BLaER1 treated with 17β-estradiol and CSF1 and Interleukin-3, amounts not matched to agents 10 nM and 100 nM (cell line): ENCODE measurements at regions not wholly inside any gene's neighbourhood (a gene's known extent, or its start where the extent isn't known, plus 50 kb on each side); places are given as distances from the start of the nearest gene placed in this dataset.
"Not testable (repeated sequence)": the region's sequence is repeated elsewhere in the genome, so short reads cannot be mapped to it uniquely, and the experiment has no call there.

Experiments used
- H3K27ac ChIP-seq, 11 experiments: shearing (Covaris generic); formaldehyde crosslinking; 2 replicates each; pipeline ENCODE4 v1.8.1; 2022
- H3K27me3 ChIP-seq, 11 experiments: shearing (Covaris generic); formaldehyde crosslinking; 2 replicates each; pipeline ENCODE4 v1.8.1; 2022
- H3K36me3 ChIP-seq, 11 experiments: shearing (Covaris generic); formaldehyde crosslinking; 2 replicates each; pipeline ENCODE4 v1.8.1; 2022
- H3K4me1 ChIP-seq, 10 experiments: shearing (Covaris generic); formaldehyde crosslinking; 2 replicates each; pipeline ENCODE4 v1.8.1; 2022
- H3K4me2 ChIP-seq, 11 experiments: shearing (Covaris generic); formaldehyde crosslinking; 2 replicates each; pipeline ENCODE4 v1.8.1; 2022
- H3K4me3 ChIP-seq, 10 experiments: shearing (Covaris generic); formaldehyde crosslinking; 2 replicates each; pipeline ENCODE4 v1.8.1; 2022
- H3K9ac ChIP-seq, 11 experiments: shearing (Covaris generic); formaldehyde crosslinking; 2 replicates each; pipeline ENCODE4 v1.8.1; 2022
- H3K9me3 ChIP-seq, 11 experiments: shearing (Covaris generic); formaldehyde crosslinking; replicated peaks in 1 of 11; 2 replicates each; pipeline ENCODE4 v1.8.1; 2022
- H4K20me1 ChIP-seq, 11 experiments: shearing (Covaris generic); formaldehyde crosslinking; 2 replicates each; pipeline ENCODE4 v1.8.1; 2022
- Cebpa-rat ChIP-seq, 11 experiments: shearing (Covaris generic); IDR thresholded peaks; 2 replicates each; pipeline ENCODE4 v1.8.1; 2022

GRCh38 chr1:81201779-81202178, 599.0 kb upstream of the ADGRL2 start:
- Histone ChIP-seq H3K9me3 (no peaks in the 10 kb centered on the region), H4K20me1 (no peaks in the 10 kb centered on the region), H3K36me3 (no peaks in the 10 kb centered on the region), H3K27me3 (no peaks in the 10 kb centered on the region), H3K9ac (no peak overlapping the region), H3K4me3 (no peak overlapping the region), H3K4me2 (no peak overlapping the region), H3K27ac (no peak overlapping the region), H3K4me1 (no peaks in the 10 kb centered on the region)
- no peak for TF ChIP-seq Cebpa-rat (IDR thresholded peaks at IDR 0.05)

- no peak overlapping the region for H3K9ac ChIP-seq
- no peaks in the 10 kb centered on the region for H3K9me3 ChIP-seq
- H4K20me1 ChIP-seq: no peaks in the 10 kb centered on the region
- H3K4me3 ChIP-seq: no peak overlapping the region
- no peaks in the 10 kb centered on the region for H3K27me3 ChIP-seq
- no peak overlapping the region for H3K27ac ChIP-seq
- TF ChIP-seq Cebpa-rat (IDR thresholded peaks at IDR 0.05): no peak
- no peaks in the 10 kb centered on the region for H3K4me1 ChIP-seq
- no peaks in the 10 kb centered on the region for H3K36me3 ChIP-seq
- H3K4me2 ChIP-seq: no peak overlapping the region
Measured at GRCh38 chr1:81197591-81197990, 603.1 kb upstream of the ADGRL2 start.

GRCh38 chr1:81192647-81193642, 607.8 kb upstream of the ADGRL2 start:
- H3K27me3 ChIP-seq: no peaks in the 10 kb centered on the region
- no peak for TF ChIP-seq Cebpa-rat (IDR thresholded peaks at IDR 0.05)
- H3K36me3 ChIP-seq: no peaks in the 10 kb centered on the region
- no peak overlapping the region for H3K27ac ChIP-seq
- no peaks in the 10 kb centered on the region for H3K4me1 ChIP-seq
- H4K20me1 ChIP-seq: no peaks in the 10 kb centered on the region
- no peak overlapping the region for H3K9ac ChIP-seq
- H3K4me2 ChIP-seq: no peak overlapping the region
- H3K4me3 ChIP-seq: no peak overlapping the region
- no peaks in the 10 kb centered on the region for H3K9me3 ChIP-seq

GRCh38 chr1:81190003-81190402, 610.7 kb upstream of the ADGRL2 start:
- Histone ChIP-seq H3K9ac (no peak overlapping the region), H3K4me2 (no peak overlapping the region), H3K4me3 (no peak overlapping the region), H3K27ac (no peak overlapping the region), H3K9me3 (no peaks in the 10 kb centered on the region), H3K27me3 (no peaks in the 10 kb centered on the region), H3K36me3 (no peaks in the 10 kb centered on the region), H4K20me1 (no peaks in the 10 kb centered on the region), H3K4me1 (0 out of 20 replicates have a peak, but pooled peaks cover 0 to 4% (median 0%) of the 10 kb centered on the region in 10 experiments)
- no peak for TF ChIP-seq Cebpa-rat (IDR thresholded peaks at IDR 0.05)

GRCh38 chr1:81187635-81188034, 613.1 kb upstream of the ADGRL2 start:
- Histone ChIP-seq H3K4me1 (peaks cover 0 to 16% (median 11%) of the 10 kb centered on the region in 10 experiments; a peak in 12 of 20 replicates), H3K9ac (no peak overlapping the region), H3K9me3 (0 out of 22 replicates have a peak, but pooled peaks cover 0 to 4% (median 0%) of the 10 kb centered on the region in 11 experiments), H3K27ac (no peak overlapping the region), H3K4me3 (no peak overlapping the region), H3K36me3 (no peaks in the 10 kb centered on the region), H4K20me1 (no peaks in the 10 kb centered on the region), H3K27me3 (no peaks in the 10 kb centered on the region), H3K4me2 (no peak overlapping the region)
- TF ChIP-seq Cebpa-rat (IDR thresholded peaks at IDR 0.05): no peak

GRCh38 chr1:81186261-81186660, 614.5 kb upstream of the ADGRL2 start:
- peaks cover 0 to 11% (median 6%) of the 10 kb centered on the region in 11 experiments; a peak in 12 of 22 replicates for H3K9me3 ChIP-seq
- H3K4me2 ChIP-seq: no peak overlapping the region
- no peak for TF ChIP-seq Cebpa-rat (IDR thresholded peaks at IDR 0.05)
- no peaks in the 10 kb centered on the region for H4K20me1 ChIP-seq
- no peaks in the 10 kb centered on the region for H3K36me3 ChIP-seq
- no peak overlapping the region for H3K4me3 ChIP-seq
- H3K9ac ChIP-seq: no peak overlapping the region
- peaks cover 0 to 19% (median 12%) of the 10 kb centered on the region in 10 experiments; a peak in 12 of 20 replicates for H3K4me1 ChIP-seq
- H3K27ac ChIP-seq: no peak overlapping the region
- no peaks in the 10 kb centered on the region for H3K27me3 ChIP-seq

GRCh38 chr1:81183553-81183952, 617.2 kb upstream of the ADGRL2 start:
- Histone ChIP-seq H3K4me3 (no peak overlapping the region; a peak in 2 of 20 replicates), H3K27ac (peak overlapping the region in 2 of 11 experiments; percentile 20 to 21; a peak in 2 of 22 replicates), H3K4me2 (peak overlapping the region; percentile 35 to 84 (median 49)), H3K9ac (peak overlapping the region in 1 of 11 experiments; percentile 4; a peak in 1 of 22 replicates), H3K36me3 (no peaks in the 10 kb centered on the region), H3K9me3 (peaks cover 0 to 24% (median 13%) of the 10 kb centered on the region in 11 experiments; a peak in 15 of 22 replicates), H3K4me1 (peaks cover 0 to 19% (median 12%) of the 10 kb centered on the region in 10 experiments; a peak in 12 of 20 replicates), H4K20me1 (no peaks in the 10 kb centered on the region), H3K27me3 (no peaks in the 10 kb centered on the region)
- TF ChIP-seq Cebpa-rat (IDR thresholded peaks at IDR 0.05): no peak

GRCh38 chr1:81183051-81183450, 617.7 kb upstream of the ADGRL2 start:
- Histone ChIP-seq H3K4me2 (peak overlapping the region; percentile 35 to 84 (median 49)), H3K4me3 (no peak overlapping the region; a peak in 2 of 20 replicates), H3K27me3 (no peaks in the 10 kb centered on the region), H3K4me1 (peaks cover 0 to 19% (median 12%) of the 10 kb centered on the region in 10 experiments; a peak in 12 of 20 replicates), H4K20me1 (no peaks in the 10 kb centered on the region), H3K9ac (peak overlapping the region in 1 of 11 experiments; percentile 4; a peak in 1 of 22 replicates), H3K9me3 (peaks cover 0 to 27% (median 13%) of the 10 kb centered on the region in 11 experiments; a peak in 15 of 22 replicates), H3K36me3 (no peaks in the 10 kb centered on the region), H3K27ac (peak overlapping the region in 2 of 11 experiments; percentile 20 to 21; a peak in 3 of 22 replicates)
- no peak for TF ChIP-seq Cebpa-rat (IDR thresholded peaks at IDR 0.05)

- TF ChIP-seq Cebpa-rat (IDR thresholded peaks at IDR 0.05): no peak
- H3K36me3 ChIP-seq: no peaks in the 10 kb centered on the region
- H3K4me2 ChIP-seq: no peak overlapping the region
- no peak overlapping the region for H3K27ac ChIP-seq
- H3K4me3 ChIP-seq: no peak overlapping the region
- no peak overlapping the region for H3K9ac ChIP-seq
- H3K9me3 ChIP-seq: peaks cover 0 to 33% (median 15%) of the 10 kb centered on the region in 11 experiments; a peak in 15 of 22 replicates
- H3K27me3 ChIP-seq: no peaks in the 10 kb centered on the region
- H3K4me1 ChIP-seq: peaks cover 0 to 16% (median 12%) of the 10 kb centered on the region in 10 experiments; a peak in 12 of 20 replicates
- no peaks in the 10 kb centered on the region for H4K20me1 ChIP-seq
Measured at GRCh38 chr1:81179242-81179641, 621.5 kb upstream of the ADGRL2 start.

GRCh38 chr1:81178431-81179093, 622.2 kb upstream of the ADGRL2 start:
- not testable (repeated sequence) for H3K4me2 ChIP-seq, H3K36me3 ChIP-seq, H3K27me3 ChIP-seq, H3K4me3 ChIP-seq, H3K9ac ChIP-seq, H3K27ac ChIP-seq, H4K20me1 ChIP-seq
- Histone ChIP-seq H3K9me3 (peaks cover 0 to 35% (median 15%) of the 10 kb centered on the region in 11 experiments; a peak in 16 of 22 replicates), H3K4me1 (peaks cover 0 to 12% (median 9%) of the 10 kb centered on the region in 10 experiments; a peak in 12 of 20 replicates)
